ENCODE measurements at regions not wholly inside any gene's neighbourhood (a gene's known extent, or its start where the extent isn't known, plus 50 kb on each side); places are given as distances from the start of the nearest gene placed in this dataset.

GRCh38 chr4:18815779-18816173, 794.2 kb upstream of the LCORL start:
- no peak for DNase-seq

GRCh38 chr4:18815081-18815778, 793.7 kb upstream of the LCORL start:
- DNase-seq: no peak

DNA sequence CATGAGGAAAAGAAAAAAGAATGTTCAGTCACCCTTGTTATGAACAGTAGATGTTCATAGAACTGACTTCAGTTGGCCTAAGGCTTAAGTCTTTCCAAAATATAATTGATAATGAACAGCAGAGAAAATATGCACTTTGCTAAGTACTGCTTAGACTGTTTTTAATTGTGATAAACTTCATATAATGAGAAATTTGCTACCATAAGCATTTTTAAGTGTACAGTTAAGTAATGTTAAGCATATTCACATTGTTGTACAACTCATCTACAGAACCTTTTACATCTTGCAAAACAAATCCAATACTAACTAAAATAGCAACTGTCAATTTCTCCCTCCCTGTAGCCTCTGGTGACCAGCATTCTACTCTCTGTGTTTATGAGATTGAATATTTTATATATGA, 792.2 kb upstream of the LCORL start:
- DNase-seq: no peak

GRCh38 chr4:18813055-18813454, 791.5 kb upstream of the LCORL start:
- DNase-seq: no peak

DNA sequence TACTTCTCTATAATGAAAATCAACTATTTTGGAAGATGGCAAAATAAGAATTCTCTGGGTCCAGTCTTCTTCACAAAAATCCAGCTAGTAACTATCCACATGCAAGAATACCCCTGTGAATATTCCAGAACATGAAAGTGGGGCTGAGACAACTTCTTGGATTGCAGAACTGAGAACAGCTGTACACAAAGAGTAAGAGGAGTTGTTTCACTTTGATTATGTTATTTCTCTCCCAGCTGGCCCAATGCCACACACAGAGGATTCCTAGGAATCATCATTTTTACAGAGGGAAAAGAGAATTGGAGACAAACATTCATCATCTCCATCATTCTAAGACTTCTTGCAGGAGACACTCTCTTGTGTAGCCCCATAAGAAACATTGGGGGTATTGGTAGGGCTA, 782.2 kb upstream of the LCORL start:
- DNase-seq: no peak

- DNase-seq: no peak
These were observed 776.6 kb upstream of the LCORL start for GRCh38 chr4:18798123-18798522.

DNA sequence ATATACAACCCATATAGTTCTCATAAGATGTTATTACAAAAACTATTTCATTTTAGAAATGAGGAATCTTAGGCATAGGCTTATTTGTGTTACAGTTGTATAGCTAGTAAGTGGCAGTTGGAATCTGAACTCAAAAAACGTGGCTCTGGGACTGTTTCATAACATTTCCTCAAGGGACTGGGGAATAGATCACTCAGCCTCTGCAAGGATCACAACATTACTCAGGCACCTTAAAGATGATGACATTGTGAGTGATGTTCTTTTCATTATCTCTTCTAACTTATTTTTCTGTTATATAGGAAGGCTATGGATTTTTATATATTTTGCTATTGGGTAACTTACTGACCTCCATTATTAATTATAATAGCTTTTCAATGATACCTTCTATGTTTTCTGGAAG, 774.2 kb upstream of the LCORL start:
- no peak for DNase-seq

DNA sequence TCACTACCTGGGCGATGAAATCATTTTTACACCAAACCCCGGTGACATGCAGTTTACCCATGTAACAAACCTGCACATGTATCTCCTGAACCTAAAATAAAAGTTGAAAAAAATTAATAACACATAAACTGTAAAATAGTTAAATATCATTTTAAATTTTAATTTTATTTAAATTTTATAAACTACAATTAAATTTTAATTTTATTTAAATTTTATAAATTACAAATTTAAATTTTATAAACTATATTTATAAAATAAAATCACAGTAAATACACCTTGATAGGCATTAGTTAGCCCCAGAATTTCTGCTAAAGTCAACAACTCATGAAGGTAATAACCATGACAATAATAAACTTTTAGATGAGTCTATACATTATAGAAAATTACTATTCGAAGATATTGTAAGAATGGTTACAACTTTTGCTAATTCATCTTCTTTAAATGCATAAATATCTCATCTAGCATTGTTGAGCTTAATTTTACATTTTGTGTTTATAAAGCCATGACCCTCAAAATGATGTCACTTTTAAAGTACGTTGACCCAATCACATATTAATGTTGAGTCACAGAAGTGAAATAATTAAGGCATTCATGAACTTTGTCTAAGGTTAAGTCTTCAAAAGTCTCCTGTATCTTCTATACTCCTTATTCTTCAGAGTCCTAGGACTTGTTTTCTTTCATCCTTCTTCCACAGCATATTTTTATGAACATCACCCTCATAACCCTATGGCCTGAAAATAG, 755.8 kb upstream of the LCORL start:
- DNase-seq: no peak

- no peak for DNase-seq
These were observed 746.4 kb upstream of the LCORL start for GRCh38 chr4:18767921-18768320.

DNA sequence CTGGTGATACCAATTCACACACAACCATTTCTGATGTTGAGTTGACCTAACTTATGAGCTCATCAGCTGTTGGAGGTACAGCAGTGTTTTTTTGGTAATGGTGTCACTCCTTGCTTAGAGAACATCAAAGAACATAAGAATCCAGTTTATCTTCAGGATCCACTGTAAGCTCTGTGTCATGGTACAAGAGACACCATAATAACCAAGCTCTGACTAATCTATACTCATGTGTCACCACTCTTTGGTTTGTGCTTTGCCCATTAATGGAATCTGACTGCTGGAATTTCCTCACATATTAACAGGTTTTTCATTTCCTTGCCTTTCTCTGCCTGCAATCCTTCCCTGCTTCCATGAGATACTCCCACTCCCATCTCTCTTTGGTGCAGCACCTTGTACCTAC, 735.1 kb upstream of the LCORL start:
- no peak for DNase-seq

DNA sequence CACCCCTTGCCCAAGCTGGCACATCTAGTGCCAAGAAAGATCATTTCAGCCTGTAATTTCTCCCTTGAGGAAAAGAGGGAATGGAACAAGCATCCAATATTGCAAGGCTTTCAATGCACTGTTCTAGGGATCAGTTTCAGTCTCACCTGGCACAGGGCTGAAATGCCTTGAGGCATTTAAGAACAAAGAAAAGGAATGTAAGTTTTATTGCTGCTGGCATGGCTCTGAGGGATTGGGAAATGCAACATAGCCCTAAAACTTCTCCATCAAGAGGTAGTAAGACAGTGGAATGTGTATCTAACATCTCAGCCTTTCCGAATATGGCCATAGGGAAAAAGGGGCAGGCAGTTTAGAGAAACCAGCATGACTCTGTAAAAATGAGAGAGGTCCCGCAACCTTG, 732.6 kb upstream of the LCORL start:
- DNase-seq: peak in 1 of 3 experiments; percentile 6

GRCh38 chr4:18751083-18751482, 729.5 kb upstream of the LCORL start:
- no peak for DNase-seq

DNA sequence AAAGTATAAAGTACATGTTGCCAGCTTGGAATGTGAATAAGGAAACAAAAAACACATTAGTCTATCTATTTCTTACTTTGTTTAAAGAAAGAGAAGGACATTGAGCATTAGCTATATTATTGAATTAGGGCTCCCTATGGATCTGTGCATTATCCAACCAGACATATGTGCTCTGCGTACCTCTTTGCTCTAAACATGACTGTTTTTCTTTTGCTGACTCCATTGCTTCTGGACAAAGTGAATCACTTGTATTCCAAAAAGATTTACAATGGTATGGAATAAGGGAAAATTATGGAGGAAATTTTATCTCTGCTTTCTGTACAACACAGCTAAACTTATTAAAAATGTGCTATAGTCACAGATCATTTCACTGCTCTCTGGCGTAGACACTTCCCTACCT, 727.8 kb upstream of the LCORL start:
- no peak for DNase-seq

DNA sequence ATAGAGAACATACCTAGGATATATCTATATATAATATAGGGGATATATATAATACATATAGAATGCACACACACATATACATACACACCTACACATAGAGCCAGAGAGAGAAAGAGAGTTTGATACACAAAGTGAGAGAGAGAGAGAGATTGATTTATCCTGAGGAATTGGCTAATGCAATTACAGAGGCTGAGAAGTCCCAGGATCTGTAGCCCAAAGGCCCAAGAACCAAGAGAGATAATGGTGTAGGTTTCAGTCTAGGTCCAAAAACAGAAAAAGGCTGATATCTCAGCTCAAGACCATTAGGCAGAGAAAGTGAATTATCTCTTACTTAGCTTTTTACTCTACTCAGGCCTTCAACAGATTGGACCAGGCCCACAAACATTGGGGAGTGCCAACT, 715.0 kb upstream of the LCORL start:
- DNase-seq: no peak

DNA sequence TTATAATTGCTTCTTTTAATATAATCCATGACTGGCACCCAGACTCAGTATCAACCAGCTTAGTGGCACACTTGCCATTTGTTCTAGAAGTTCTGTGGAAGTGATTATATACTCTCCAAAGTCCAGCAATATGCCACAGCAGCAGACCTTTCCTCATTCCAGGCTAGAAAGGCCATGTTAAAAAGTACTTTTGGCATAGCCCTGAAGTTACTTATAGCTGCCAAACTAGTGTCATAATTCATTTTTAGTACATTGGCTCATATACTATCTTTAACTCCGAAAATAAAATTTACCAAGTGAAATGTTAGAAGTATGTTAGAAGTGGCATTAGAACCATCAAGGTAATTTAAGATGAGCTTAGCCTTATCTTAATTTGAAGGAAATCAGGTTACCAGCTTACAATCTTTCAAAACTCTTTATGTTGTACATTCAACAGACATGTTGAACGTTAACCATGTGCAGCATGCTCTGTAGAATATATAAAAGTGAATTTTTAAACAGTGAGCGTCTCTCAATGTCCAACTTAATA, 714.2 kb upstream of the LCORL start:
- no peak for DNase-seq

GRCh38 chr4:18734405-18734804, 712.9 kb upstream of the LCORL start:
- DNase-seq: peak in 2 of 3 experiments; percentile 8 to 50

DNA sequence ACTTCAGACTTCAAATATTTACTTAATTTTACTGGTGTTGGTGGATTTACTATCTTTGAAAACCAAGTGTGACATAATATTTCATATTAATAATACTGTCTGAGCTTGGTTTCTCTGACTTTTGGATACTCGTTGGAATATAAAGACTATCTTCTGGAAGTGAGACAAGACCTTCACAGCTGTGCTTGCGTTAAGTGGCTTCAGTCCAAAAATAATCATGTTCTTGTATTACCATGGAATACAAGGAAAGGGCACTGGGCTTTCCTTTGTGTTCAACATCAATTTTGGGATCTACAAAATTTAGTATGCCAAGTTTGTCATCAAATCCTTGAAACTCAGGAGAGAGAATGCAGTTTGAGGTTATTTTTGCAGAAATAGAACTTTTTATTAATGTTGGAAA, 712.4 kb upstream of the LCORL start:
- DNase-seq: peak in 1 of 3 experiments; percentile 14

DNA sequence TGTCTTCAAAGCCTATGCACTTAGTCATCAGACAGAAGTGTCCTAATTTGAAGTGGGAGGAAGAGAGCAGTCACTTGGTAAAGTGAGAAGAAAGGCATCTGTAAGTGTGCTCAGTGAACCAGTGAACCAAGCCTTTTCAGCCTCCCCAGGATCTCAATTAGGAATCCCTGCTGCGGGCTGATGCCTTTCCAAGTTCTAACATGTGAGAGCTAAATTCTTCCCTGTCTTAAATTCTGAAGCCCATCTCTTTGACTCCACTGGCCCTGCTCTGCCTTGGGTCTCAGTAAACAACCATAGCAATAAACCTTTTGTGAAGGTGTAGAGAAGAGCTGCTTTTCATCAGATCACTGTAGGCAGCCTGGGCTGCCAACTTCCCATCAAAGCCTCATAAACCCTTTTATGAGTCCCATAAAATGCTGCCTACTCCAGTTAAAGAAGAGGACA, 701.2 kb upstream of the LCORL start:
- no peak for DNase-seq

GRCh38 chr4:18698119-18698883, 676.7 kb upstream of the LCORL start:
- DNase-seq: no peak

DNA sequence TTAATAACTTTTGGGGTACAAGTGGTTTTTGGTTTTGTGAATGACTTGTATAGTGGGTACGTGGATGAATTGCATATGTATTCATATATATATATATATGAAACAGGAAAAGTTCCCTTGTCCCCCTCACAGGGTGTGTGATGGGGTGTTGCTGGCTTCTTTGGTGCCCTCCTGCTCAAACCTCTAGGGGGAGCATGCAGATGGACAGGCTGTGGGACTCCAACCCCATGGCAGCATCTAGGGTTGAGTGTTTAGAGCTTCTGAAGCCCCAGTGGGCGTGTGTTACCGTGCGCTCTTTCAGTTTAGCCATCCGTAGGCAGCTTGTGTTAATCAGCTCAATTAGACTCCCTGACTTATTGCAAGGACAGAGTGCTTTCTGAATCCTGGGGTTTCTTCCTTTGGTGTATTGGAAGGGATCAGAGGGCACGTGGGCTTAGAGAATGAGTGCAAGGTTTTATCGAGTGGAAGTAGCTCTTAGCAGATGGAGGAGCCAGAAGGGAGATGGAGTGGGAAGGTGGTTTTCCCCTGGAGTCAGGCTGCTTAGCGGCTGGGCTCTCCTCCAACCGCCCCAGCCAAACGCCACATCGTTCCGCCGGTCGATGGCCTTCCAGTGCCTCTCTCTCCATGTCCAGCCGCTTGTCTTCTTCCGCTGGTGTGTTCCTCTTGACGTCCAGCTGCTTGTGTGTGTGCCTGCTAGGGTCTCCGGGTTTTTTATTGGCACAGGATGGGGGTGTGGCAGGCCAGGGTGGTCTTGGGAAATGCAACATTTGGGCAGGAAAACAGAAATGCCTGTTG, 674.4 kb upstream of the LCORL start:
- DNase-seq: no peak

DNA sequence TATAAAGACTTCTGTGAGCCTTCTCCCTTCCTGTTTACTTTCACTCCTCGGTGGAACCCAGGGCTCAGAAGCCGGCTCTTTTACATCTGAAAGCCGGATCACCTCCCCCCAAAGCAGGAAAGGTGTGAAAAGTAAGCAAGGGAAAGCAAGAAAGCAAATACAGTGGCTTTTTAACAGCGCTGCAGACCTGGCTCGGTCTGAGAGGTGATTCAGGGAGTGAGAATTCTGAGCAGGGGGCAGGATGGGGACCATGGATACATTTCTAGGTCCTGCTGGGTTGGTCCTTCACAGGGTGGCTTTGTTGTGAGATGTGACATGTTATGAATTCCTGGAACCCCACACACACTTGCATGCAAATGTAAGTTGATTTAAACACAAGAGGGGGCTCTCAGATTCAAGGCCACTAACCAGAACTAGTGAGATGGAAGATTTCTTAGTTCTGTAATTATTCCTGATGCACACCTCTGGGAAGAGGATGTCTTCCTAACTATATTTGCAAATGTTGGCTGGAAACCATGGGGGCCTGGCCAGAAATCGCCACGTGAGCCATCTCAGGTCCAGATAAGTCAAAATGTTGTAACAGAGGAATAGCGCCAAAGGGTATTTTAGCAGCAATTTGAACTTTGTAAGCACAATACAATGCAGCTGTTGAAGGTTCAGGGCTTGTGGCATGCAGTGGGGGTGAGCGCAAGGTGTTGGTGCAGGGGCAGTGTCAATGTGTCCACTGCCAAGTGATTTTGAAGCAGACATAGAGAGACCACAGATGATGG, 670.1 kb upstream of the LCORL start:
- DNase-seq: peak in 1 of 3 experiments; percentile 25
